Activated T-cell treated with anti-CD3 and anti-CD28 coated beads, Interleukin-2, amount 50 U/mL, for 72 hours (primary cell): ENCODE measurements at regions not wholly inside any gene's neighbourhood (a gene's known extent, or its start where the extent isn't known, plus 50 kb on each side); places are given as distances from the start of the nearest gene placed in this dataset.
"Not testable (repeated sequence)": the region's sequence is repeated elsewhere in the genome, so short reads cannot be mapped to it uniquely, and the experiment has no call there.

Experiments
- ATAC-seq, 2 donors: fragments of 150-1000 bp; cut with Tn5 transposase; replicated peaks in 1 of 2; 2 replicates each; pipeline ENCODE4 v1.10.0; 2021; ENCODE audit warnings: moderate library complexity in 2 of 2, mild to moderate bottlenecking in 1 of 2
- DNase-seq, 2 donors: peaks; one replicate each; pipeline ENCODE4 v3.0.0; 2021 to 2022; ENCODE audit warnings: mixed read lengths in 1 of 2
- H3K27ac Mint-ChIP-seq: one replicate; pipeline ENCODE4 v1.8.0; 2022; ENCODE audit warnings: mild to moderate bottlenecking, moderate library complexity, mixed read lengths
- H3K27me3 Mint-ChIP-seq: one replicate; pipeline ENCODE4 v1.8.0; 2022; ENCODE audit warnings: low read depth, mixed read lengths
- H3K36me3 Mint-ChIP-seq, 2 donors: one replicate each; pipeline ENCODE4 v1.8.0; 2022; ENCODE audit warnings: mixed read lengths in 2 of 2, mild to moderate bottlenecking in 1 of 2; ENCODE audit not compliant: insufficient read depth in 2 of 2
- H3K4me1 Mint-ChIP-seq: one replicate; pipeline ENCODE4 v1.8.0; 2022; ENCODE audit warnings: low read depth, mixed read lengths
- H3K4me3 Mint-ChIP-seq, 2 donors: one replicate each; pipeline ENCODE4 v1.8.0; 2022; ENCODE audit warnings: mild to moderate bottlenecking in 2 of 2, mixed read lengths in 2 of 2, moderate library complexity in 2 of 2
- H3K9me3 Mint-ChIP-seq, 2 donors: one replicate each; pipeline ENCODE4 v1.8.0; 2022; ENCODE audit warnings: mixed read lengths in 2 of 2

GRCh38 chr4:43212576-43212975, 320.1 kb downstream of the GRXCR1 start:
- H3K27ac Mint-ChIP-seq, ATAC-seq, H3K4me3 Mint-ChIP-seq: not testable (repeated sequence)

GRCh38 chr4:43223820-43224219, 331.3 kb downstream of the GRXCR1 start:
- Mint-ChIP-seq H3K36me3 (no peaks in the 10 kb centered on the region), H3K27me3 (no peaks in the 10 kb centered on the region), H3K27ac (no peak overlapping the region), H3K9me3 (peaks cover 4 to 10% of the 10 kb centered on the region in 2 donors), H3K4me3 (no peak overlapping the region), H3K4me1 (no peaks in the 10 kb centered on the region)
- no peak for ATAC-seq
- DNase-seq = no peak

More at GRCh38 chr4:43212576-43212975, 320.1 kb downstream of the GRXCR1 start:
- not testable (repeated sequence) for DNase-seq, H3K27me3 Mint-ChIP-seq, H3K36me3 Mint-ChIP-seq, H3K4me1 Mint-ChIP-seq, H3K9me3 Mint-ChIP-seq

GRCh38 chr4:43224559-43224958, 332.0 kb downstream of the GRXCR1 start:
- H3K4me3 Mint-ChIP-seq = peak overlapping the region in 1 of 2 donors; percentile 15
- ATAC-seq = no peak
- no peak for DNase-seq
- no peaks in the 10 kb centered on the region for H3K4me1 Mint-ChIP-seq
- peaks cover 4 to 10% of the 10 kb centered on the region in 2 donors for H3K9me3 Mint-ChIP-seq
- peak overlapping the region; percentile 20 for H3K27ac Mint-ChIP-seq
- H3K36me3 Mint-ChIP-seq = no peaks in the 10 kb centered on the region
- H3K27me3 Mint-ChIP-seq = no peaks in the 10 kb centered on the region

GRCh38 chr4:43233321-43233720, 340.8 kb downstream of the GRXCR1 start:
- no peak for ATAC-seq
- Mint-ChIP-seq H3K27ac (no peak overlapping the region), H3K4me3 (no peak overlapping the region)

GRCh38 chr4:43234626-43235415, 342.3 kb downstream of the GRXCR1 start:
- ATAC-seq (no peak), DNase-seq (no peak)
- Mint-ChIP-seq H3K9me3 (peaks cover 4 to 7% of the 10 kb centered on the region in 2 donors), H3K27me3 (no peaks in the 10 kb centered on the region), H3K4me3 (no peak overlapping the region), H3K4me1 (no peaks in the 10 kb centered on the region), H3K36me3 (no peaks in the 10 kb centered on the region), H3K27ac (no peak overlapping the region)

More at GRCh38 chr4:43233321-43233720, 340.8 kb downstream of the GRXCR1 start:
- Mint-ChIP-seq H3K4me1 (no peaks in the 10 kb centered on the region), H3K9me3 (peaks cover 3% of the 10 kb centered on the region in 2 donors), H3K36me3 (no peaks in the 10 kb centered on the region), H3K27me3 (no peaks in the 10 kb centered on the region)
- DNase-seq = no peak

DNA sequence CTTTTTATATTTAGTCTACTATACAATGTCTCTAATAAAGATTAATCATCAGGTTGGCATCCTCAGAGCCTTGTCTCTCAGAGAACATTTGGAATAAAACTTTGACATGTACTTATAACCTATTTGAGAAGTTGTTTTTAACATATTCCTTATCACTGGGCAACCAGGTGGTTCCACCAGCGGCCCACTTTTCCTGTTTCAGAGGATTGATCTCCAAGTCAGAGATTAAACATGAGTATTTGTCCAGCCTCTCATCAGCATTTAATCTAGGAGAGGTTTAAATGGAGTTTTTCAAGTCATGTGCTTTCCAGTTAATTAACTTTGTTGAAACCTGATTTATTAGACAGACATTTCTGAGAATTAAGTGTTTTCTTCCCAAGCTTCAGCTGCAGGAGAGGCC, 345.5 kb downstream of the GRXCR1 start:
- H3K4me1 Mint-ChIP-seq = no peaks in the 10 kb centered on the region
- no peak overlapping the region for H3K27ac Mint-ChIP-seq
- DNase-seq = no peak
- no peak overlapping the region for H3K4me3 Mint-ChIP-seq
- ATAC-seq = no peak
- H3K36me3 Mint-ChIP-seq = no peaks in the 10 kb centered on the region
- peaks cover 4 to 9% of the 10 kb centered on the region in 2 donors for H3K9me3 Mint-ChIP-seq
- H3K27me3 Mint-ChIP-seq = no peaks in the 10 kb centered on the region

DNA sequence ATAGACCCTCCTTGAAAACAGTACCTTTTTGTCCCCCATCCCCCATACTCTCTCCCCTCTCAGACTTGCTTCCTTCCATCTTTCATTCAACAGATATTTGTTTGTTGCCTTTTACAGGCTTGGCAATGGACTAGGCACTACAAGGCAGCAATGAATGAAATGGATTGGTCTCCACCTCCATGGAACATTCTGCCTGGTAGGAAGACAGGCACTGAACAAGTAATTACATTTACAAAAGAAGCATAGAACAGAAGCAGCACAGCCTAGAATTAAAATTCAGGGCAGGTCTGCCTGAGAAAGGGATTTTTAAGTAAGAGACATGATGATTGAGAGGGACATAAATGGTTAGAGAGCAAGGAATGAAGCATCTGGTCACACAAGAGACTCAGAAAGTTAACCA, 346.1 kb downstream of the GRXCR1 start:
- H3K27ac Mint-ChIP-seq = no peak overlapping the region
- no peaks in the 10 kb centered on the region for H3K36me3 Mint-ChIP-seq

DNA sequence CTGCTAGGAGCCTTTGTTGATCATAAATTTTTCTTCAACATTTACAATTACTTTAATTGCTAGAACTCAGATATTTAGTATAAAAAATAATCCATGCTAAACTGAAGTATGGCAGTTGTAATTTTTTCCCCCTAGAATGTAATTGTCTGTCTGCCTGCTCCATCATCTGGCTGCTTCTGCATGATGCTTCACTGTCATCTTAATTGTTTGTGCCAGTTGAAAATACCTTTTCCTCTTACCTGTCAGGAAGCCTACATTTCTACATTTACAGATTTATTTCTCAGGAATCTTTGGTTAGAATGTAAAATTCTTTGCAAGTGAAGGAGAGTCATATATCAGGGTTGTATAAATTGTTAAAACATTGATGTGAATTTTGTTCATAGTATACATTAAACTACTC, 348.6 kb downstream of the GRXCR1 start:
- ATAC-seq (no peak), DNase-seq (no peak)
- H3K36me3 Mint-ChIP-seq = no peaks in the 10 kb centered on the region
- no peaks in the 10 kb centered on the region for H3K27me3 Mint-ChIP-seq
- H3K4me1 Mint-ChIP-seq = no peaks in the 10 kb centered on the region
- H3K9me3 Mint-ChIP-seq = peaks cover 1 to 8% of the 10 kb centered on the region in 2 donors
- H3K27ac Mint-ChIP-seq = no peak overlapping the region
- no peak overlapping the region for H3K4me3 Mint-ChIP-seq

More for the DNA sequence above, 346.1 kb downstream of the GRXCR1 start:
- Mint-ChIP-seq H3K9me3 (peaks cover 4 to 9% of the 10 kb centered on the region in 2 donors), H3K27me3 (no peaks in the 10 kb centered on the region), H3K4me1 (no peaks in the 10 kb centered on the region), H3K4me3 (no peak overlapping the region)
- no peak for ATAC-seq
- no peak for DNase-seq

DNA sequence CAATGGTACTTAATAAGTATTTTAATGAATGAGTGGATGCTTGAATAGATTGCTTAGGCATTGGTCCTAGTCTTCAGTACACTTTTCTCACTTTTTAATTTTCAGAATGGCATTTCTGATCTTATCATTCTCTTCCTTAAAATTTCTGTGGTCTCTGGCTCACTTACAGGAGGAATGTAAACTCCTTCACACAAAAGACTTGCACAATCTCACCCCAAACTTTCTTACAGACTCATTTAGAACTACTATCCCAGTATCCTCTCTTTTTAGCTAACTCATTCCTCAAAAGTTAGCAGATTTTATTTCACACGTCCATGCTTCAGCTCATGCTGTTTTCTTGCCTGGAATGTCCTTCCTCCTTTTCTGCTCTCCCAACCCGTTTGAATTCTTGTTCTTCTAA, 350.1 kb downstream of the GRXCR1 start:
- DNase-seq (no peak), ATAC-seq (no peak)
- Mint-ChIP-seq H3K4me3 (no peak overlapping the region), H3K27ac (no peak overlapping the region), H3K4me1 (no peaks in the 10 kb centered on the region), H3K9me3 (peaks cover 7 to 12% of the 10 kb centered on the region in 2 donors), H3K36me3 (no peaks in the 10 kb centered on the region), H3K27me3 (no peaks in the 10 kb centered on the region)

GRCh38 chr4:43243433-43244116, 351.1 kb downstream of the GRXCR1 start:
- no peak for DNase-seq
- no peak for ATAC-seq
- H3K27ac Mint-ChIP-seq = no peak overlapping the region
- no peaks in the 10 kb centered on the region for H3K36me3 Mint-ChIP-seq
- H3K4me1 Mint-ChIP-seq = no peaks in the 10 kb centered on the region
- H3K4me3 Mint-ChIP-seq = no peak overlapping the region
- no peaks in the 10 kb centered on the region for H3K27me3 Mint-ChIP-seq
- peaks cover 7 to 12% of the 10 kb centered on the region in 2 donors for H3K9me3 Mint-ChIP-seq

DNA sequence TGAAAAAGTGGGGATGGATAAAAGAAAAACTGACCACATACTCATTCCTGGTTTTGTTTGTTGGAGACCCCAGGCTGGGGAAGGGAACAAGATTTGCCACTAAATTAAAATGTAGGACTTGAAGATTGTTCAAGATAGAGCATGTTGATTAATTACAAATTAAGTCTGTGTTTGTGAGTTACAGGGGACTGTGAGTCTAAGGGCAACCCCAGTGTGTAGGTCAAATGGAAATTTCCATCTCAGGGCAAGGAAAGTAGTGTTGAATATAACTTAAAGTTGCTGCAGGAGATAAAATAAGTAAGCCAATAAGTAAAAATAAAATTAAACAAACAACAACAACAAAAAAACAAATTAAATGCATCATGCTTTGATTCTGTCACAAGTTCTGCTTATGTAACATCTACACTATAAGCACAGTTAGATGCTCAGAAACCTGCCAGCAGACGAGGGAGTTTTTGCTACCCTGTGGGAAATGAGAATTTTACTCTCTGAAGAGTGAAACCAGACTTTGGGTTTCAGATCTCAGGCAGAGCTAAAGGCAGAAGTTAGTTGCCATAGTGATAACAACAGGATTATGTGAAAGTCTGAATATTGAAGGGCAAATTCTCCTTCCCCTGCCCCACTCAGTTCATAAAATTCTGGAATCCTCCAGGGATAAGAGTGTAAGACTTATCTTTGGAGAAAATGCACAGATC, 352.3 kb downstream of the GRXCR1 start:
- Mint-ChIP-seq H3K9me3 (peaks cover 7 to 10% of the 10 kb centered on the region in 2 donors), H3K27ac (no peak overlapping the region), H3K27me3 (no peaks in the 10 kb centered on the region), H3K4me3 (no peak overlapping the region), H3K36me3 (no peaks in the 10 kb centered on the region), H3K4me1 (no peaks in the 10 kb centered on the region)
- ATAC-seq (no peak), DNase-seq (no peak)

DNA sequence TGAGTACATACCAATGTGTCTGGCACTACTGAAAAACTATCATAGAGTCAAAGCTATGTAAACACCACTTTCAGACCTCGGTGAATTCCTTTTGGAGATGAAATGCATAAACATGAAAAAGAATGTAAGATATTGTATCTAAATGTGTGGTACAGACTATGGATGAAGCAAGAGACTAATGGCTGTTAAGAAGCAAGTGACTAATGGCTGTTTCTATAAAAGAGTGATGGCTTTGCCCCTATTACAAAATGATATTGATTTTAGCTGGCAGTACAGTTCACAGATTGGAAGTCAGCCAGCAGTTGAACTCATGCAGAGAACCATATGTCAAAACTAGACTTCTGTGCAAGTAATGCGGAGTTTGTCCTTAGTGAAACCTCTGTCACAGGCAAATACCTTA, 359.3 kb downstream of the GRXCR1 start:
- ATAC-seq (no peak), DNase-seq (no peak)
- no peaks in the 10 kb centered on the region for H3K36me3 Mint-ChIP-seq
- H3K27ac Mint-ChIP-seq = no peak overlapping the region
- H3K27me3 Mint-ChIP-seq = no peaks in the 10 kb centered on the region
- H3K9me3 Mint-ChIP-seq = peaks cover 6 to 9% of the 10 kb centered on the region in 2 donors
- no peaks in the 10 kb centered on the region for H3K4me1 Mint-ChIP-seq
- no peak overlapping the region for H3K4me3 Mint-ChIP-seq

GRCh38 chr4:43253541-43253940, 361.0 kb downstream of the GRXCR1 start:
- H3K36me3 Mint-ChIP-seq = no peaks in the 10 kb centered on the region
- no peaks in the 10 kb centered on the region for H3K27me3 Mint-ChIP-seq
- H3K27ac Mint-ChIP-seq = no peak overlapping the region
- peaks cover 5 to 9% of the 10 kb centered on the region in 2 donors for H3K9me3 Mint-ChIP-seq
- H3K4me1 Mint-ChIP-seq = no peaks in the 10 kb centered on the region
- no peak overlapping the region for H3K4me3 Mint-ChIP-seq
- DNase-seq = no peak
- ATAC-seq = no peak
